Smooth muscle cell (in vitro differentiated cells): ENCODE measurements at regions not wholly inside any gene's neighbourhood (a gene's known extent, or its start where the extent isn't known, plus 50 kb on each side); places are given as distances from the start of the nearest gene placed in this dataset.

Experiments used
- DNase-seq: peaks from one replicate; lab custom pipeline; 2025; ENCODE audit not compliant: unreplicated experiment; lab: John Stamatoyannopoulos, UW
- H2AFZ ChIP-seq: fragments of 200-600 bp; sonication (generic); 2 replicates; pipeline ENCODE4 v1.6.0; 2016; ENCODE audit warnings: antibody characterized with exemption, low read depth, mild to moderate bottlenecking
- H3F3A ChIP-seq: fragments of 200-600 bp; sonication (generic); 2 replicates; pipeline ENCODE4 v1.6.0; 2017; ENCODE audit warnings: antibody characterized with exemption, low read depth
- H3K27ac ChIP-seq: fragments of 200-600 bp; sonication (generic); 2 replicates; pipeline ENCODE4 v1.5.1; 2016; ENCODE audit warnings: low read depth, mild to moderate bottlenecking
- H3K27me3 ChIP-seq: fragments of 200-600 bp; sonication (generic); 2 replicates; pipeline ENCODE4 v1.6.1; 2016; ENCODE audit warnings: low read depth, mild to moderate bottlenecking
- H3K36me3 ChIP-seq: fragments of 200-600 bp; sonication (generic); 2 replicates; pipeline ENCODE4 v1.5.1; 2016; ENCODE audit warnings: low read depth
- H3K4me1 ChIP-seq: fragments of 200-600 bp; sonication (generic); 2 replicates; pipeline ENCODE4 v1.5.1; 2016; ENCODE audit warnings: low read depth
- H3K4me2 ChIP-seq: fragments of 200-600 bp; sonication (generic); 2 replicates; pipeline ENCODE4 v1.6.0; 2016; ENCODE audit warnings: mild to moderate bottlenecking
- H3K4me3 ChIP-seq: fragments of 200-600 bp; sonication (generic); 2 replicates; pipeline ENCODE4 v1.5.1; 2016; ENCODE audit warnings: mild to moderate bottlenecking
- H3K79me2 ChIP-seq: fragments of 200-600 bp; sonication (generic); 2 replicates; pipeline ENCODE4 v1.6.0; 2016; ENCODE audit warnings: low read depth, mild to moderate bottlenecking
- H3K9ac ChIP-seq: fragments of 200-600 bp; sonication (generic); 2 replicates; pipeline ENCODE4 v1.6.0; 2016; ENCODE audit warnings: low read depth
- H3K9me3 ChIP-seq: fragments of 200-600 bp; sonication (generic); replicated peaks from 2 replicates; pipeline ENCODE4 v1.5.1; 2016; ENCODE audit warnings: low read depth
- H4K20me1 ChIP-seq: fragments of 200-600 bp; sonication (generic); 2 replicates; pipeline ENCODE4 v1.6.0; 2016; ENCODE audit warnings: low read depth
- CTCF ChIP-seq: fragments of 200-600 bp; sonication (generic); IDR thresholded peaks from 2 replicates; pipeline ENCODE4 v1.5.1; 2017; ENCODE audit warnings: borderline replicate concordance, mild to moderate bottlenecking, antibody characterized with exemption; ENCODE audit not compliant: insufficient read depth, poor library complexity, severe bottlenecking
- WGBS: methylation state at CpG from one replicate; pipeline ENCODE4 v1.1.7; 2016; ENCODE audit warnings: low lambda C conversion rate; 5-methylcytosine and 5-hydroxymethylcytosine counted together

DNA sequence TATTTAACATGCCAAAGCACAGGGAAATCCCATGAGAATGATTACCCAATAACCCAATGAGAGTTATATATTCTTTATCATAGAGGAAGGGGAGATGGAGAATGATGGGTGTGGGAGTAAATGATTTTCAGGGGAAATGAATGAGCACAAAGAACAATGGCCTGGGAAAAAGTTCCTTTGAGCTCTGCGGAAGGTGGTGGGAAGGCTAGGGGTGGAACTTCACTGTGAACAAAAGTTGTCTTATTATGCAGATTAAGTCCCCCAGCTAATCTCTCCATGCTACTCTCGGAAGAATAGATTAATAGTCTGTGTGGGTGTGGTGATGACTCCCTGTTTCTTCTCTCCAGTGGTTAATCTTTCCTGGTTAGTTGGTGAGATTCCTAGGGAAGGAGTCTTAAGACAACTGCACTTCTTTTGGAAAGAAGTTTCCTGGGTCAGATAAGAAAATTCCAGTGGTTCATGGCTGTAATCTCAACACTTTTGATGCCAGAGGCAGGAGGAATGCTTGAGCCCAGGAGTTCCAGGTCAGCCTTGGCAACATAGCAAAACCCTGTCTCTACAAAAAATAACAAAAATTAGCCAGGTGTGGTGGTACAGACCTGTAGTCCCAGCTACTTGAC, 71.6 kb downstream of the DNTTIP2 start:
- no peak overlapping the region for H2AFZ ChIP-seq
- H3K27ac ChIP-seq = no peak overlapping the region
- 60% methylated on average over 2 of the region's 2 CpGs for WGBS

DNA sequence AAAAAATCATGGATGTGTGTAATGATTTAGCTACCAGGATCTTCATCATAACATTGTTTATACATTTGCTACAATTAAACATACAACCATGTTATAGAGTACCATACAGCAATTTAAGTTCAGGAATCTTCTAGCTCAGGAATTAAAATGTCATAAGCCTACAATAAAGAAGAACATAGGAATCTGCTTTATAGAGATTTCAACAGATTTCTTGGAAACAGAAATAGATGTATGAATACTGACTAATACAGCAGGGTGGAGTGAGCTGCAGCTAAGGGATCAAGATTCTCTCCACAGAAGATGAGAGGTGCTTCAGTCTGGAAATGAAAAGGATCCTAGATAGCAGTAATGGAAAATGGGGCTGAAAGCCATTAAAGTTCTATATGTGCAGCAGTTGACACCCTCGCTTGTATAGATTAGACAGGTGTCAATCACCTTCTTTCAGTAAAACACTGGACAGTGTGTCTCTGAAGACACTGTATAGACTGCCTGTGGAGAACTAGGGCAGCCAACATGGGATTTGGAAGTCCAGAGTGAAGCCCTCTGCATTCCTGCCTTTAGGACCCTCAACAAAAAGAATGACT, 73.9 kb downstream of the DNTTIP2 start:
- 100% methylated on average over 1 of the region's 1 CpG for WGBS
- DNase-seq = no peak
- Histone ChIP-seq H3K27me3 (no peaks in the 10 kb centered on the region), H3K27ac (peak overlapping the region; percentile 59), H3K4me3 (no peak overlapping the region), H2AFZ (no peak overlapping the region), H3K36me3 (no peaks in the 10 kb centered on the region), H3K4me1 (peaks cover 5% of the 10 kb centered on the region), H3K9me3 (no peaks in the 10 kb centered on the region), H3K4me2 (peak overlapping the region; percentile 71), H3K9ac (no peak overlapping the region), H3K79me2 (no peaks in the 10 kb centered on the region), H3F3A (peaks cover 4% of the 10 kb centered on the region), H4K20me1 (no peaks in the 10 kb centered on the region)
- no peak for TF ChIP-seq CTCF

More for the DNA sequence above, 71.6 kb downstream of the DNTTIP2 start:
- Histone ChIP-seq H3K4me3 (no peak overlapping the region), H3K9me3 (no peaks in the 10 kb centered on the region), H3K79me2 (no peaks in the 10 kb centered on the region), H3K4me1 (peaks cover 5% of the 10 kb centered on the region), H3F3A (peaks cover 4% of the 10 kb centered on the region), H3K36me3 (no peaks in the 10 kb centered on the region), H4K20me1 (no peaks in the 10 kb centered on the region), H3K27me3 (no peaks in the 10 kb centered on the region), H3K9ac (no peak overlapping the region), H3K4me2 (no peak overlapping the region)
- TF ChIP-seq CTCF = no peak
- no peak for DNase-seq

DNA sequence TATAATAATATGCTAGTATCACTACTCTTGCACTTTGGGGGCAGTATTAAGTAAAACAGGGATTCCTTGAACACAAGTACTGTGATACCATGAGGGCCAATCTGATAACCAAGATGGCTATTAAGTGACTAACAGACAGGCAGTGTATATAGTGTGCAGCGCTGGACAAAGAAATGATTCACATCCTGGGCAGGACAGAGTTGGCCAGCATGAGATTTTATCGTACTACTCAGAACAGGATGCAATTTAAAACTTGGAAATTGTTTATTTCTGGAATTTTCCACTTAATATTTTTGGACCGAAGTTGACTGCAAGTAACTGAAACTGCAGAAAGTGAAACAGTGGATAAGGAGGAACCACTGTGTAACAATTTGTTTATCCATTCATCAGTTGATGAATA, 74.6 kb downstream of the DNTTIP2 start:
- Histone ChIP-seq H3K27me3 (no peaks in the 10 kb centered on the region), H3K79me2 (no peaks in the 10 kb centered on the region), H4K20me1 (no peaks in the 10 kb centered on the region), H3F3A (peaks cover 4% of the 10 kb centered on the region), H3K36me3 (no peaks in the 10 kb centered on the region), H3K9ac (no peak overlapping the region), H3K4me1 (peaks cover 5% of the 10 kb centered on the region), H2AFZ (no peak overlapping the region), H3K4me3 (peak overlapping the region; percentile 2), H3K4me2 (peak overlapping the region; percentile 71), H3K9me3 (no peaks in the 10 kb centered on the region), H3K27ac (peak overlapping the region; percentile 59)
- 8% methylated on average over 3 of the region's 3 CpGs for WGBS
- no peak for TF ChIP-seq CTCF
- DNase-seq = no peak

- no peak for TF ChIP-seq CTCF
- Histone ChIP-seq H3K36me3 (no peaks in the 10 kb centered on the region), H3K4me2 (no peak overlapping the region), H2AFZ (no peak overlapping the region), H3K4me1 (peaks cover 5% of the 10 kb centered on the region), H3K9ac (no peak overlapping the region), H3K79me2 (no peaks in the 10 kb centered on the region), H3K27me3 (no peaks in the 10 kb centered on the region), H3F3A (peaks cover 4% of the 10 kb centered on the region), H3K27ac (no peak overlapping the region), H3K4me3 (no peak overlapping the region), H4K20me1 (no peaks in the 10 kb centered on the region), H3K9me3 (no peaks in the 10 kb centered on the region)
- DNase-seq = no peak
- 54% methylated on average over 5 of the region's 5 CpGs for WGBS
Observed at GRCh38 chr1:93801471-93801870, 77.5 kb downstream of the DNTTIP2 start.
